HG03135 (cell line): ENCODE measurements at regions not wholly inside any gene's neighbourhood (a gene's known extent, or its start where the extent isn't known, plus 50 kb on each side); places are given as distances from the start of the nearest gene placed in this dataset.

Experiments
- ATAC-seq: cut with Tn5 transposase; IDR thresholded peaks from one replicate; pipeline ENCODE4 v1.9.1; 2021; ENCODE audit warnings: mild to moderate bottlenecking, moderate library complexity; ENCODE audit not compliant: unreplicated experiment

GRCh38 chr5:133665571-133665970 is 53.2 kb upstream of the FSTL4 start:
- ATAC-seq = no peak

GRCh38 chr5:133664422-133664821 is 52.1 kb upstream of the FSTL4 start:
- ATAC-seq = no peak

GRCh38 chr5:133663397-133664054 is 51.2 kb upstream of the FSTL4 start:
- ATAC-seq = no peak

- ATAC-seq = no peak
Measured at GRCh38 chr5:133662578-133662977, 50.2 kb upstream of the FSTL4 start.
